ENCODE measurements at regions not wholly inside any gene's neighbourhood (a gene's known extent, or its start where the extent isn't known, plus 50 kb on each side); places are given as distances from the start of the nearest gene placed in this dataset.

DNA sequence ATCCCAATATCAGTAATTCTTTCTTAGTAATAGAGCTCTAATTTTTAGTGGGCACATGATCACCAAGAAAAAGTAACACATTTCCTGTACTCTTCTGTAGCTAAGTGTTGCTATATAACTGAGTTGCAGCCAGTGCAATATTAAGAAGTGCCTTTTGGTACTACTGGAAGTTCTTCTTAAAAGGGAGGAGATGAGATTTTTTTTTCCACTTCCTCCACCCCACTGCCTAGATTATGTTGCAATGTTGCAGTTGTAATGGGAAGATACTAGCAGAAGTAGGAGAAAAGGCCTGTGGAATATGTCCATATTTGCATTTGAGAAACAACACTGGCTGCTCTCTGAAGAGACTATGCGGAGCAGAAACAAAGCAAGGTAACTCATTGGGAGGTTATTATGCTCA, 280.6 kb upstream of the ANO5 start:
- Mint-ChIP-seq H3K9me3 (peaks cover 6% of the 10 kb centered on the region), H3K4me1 (ENCODE audit: unreplicated experiment) (no peaks in the 10 kb centered on the region), H3K4me3 (no peak overlapping the region), H3K27ac (no peak overlapping the region), H3K27me3 (peaks cover 2% of the 10 kb centered on the region), H3K36me3 (no peaks in the 10 kb centered on the region)
- no peak for DNase-seq (ENCODE audit: extremely low spot score, unreplicated experiment)
- TF ChIP-seq, protein P1, sequence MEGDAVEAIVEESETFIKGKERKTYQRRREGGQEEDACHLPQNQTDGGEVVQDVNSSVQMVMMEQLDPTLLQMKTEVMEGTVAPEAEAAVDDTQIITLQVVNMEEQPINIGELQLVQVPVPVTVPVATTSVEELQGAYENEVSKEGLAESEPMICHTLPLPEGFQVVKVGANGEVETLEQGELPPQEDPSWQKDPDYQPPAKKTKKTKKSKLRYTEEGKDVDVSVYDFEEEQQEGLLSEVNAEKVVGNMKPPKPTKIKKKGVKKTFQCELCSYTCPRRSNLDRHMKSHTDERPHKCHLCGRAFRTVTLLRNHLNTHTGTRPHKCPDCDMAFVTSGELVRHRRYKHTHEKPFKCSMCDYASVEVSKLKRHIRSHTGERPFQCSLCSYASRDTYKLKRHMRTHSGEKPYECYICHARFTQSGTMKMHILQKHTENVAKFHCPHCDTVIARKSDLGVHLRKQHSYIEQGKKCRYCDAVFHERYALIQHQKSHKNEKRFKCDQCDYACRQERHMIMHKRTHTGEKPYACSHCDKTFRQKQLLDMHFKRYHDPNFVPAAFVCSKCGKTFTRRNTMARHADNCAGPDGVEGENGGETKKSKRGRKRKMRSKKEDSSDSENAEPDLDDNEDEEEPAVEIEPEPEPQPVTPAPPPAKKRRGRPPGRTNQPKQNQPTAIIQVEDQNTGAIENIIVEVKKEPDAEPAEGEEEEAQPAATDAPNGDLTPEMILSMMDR (conservative IDR thresholded peaks at IDR 0.05) = no peak

DNA sequence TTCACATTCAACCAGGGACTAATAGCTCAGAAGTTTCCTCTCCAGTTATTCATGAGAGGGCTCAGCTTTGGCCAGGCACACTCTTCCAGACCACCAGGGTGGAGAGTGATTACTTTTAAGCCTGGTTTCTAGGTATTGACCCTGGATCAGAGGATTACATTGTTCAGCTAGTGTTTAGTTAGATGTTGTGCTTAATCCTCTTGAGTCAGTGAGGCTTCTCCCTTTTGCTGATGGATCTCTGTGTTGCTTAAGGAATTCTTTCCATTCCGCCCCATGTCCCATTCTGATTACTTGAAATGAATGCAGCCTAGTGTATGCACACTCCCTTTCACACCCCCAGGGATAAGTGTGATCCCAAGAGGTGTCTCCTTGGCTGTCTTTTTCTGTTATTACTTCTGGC, 271.7 kb upstream of the ANO5 start:
- H3K27me3 Mint-ChIP-seq = no peaks in the 10 kb centered on the region
- H3K4me1 Mint-ChIP-seq (ENCODE audit: unreplicated experiment) = no peaks in the 10 kb centered on the region
- DNase-seq (ENCODE audit: extremely low spot score, unreplicated experiment) = no peak
- no peak overlapping the region for H3K27ac Mint-ChIP-seq
- no peaks in the 10 kb centered on the region for H3K36me3 Mint-ChIP-seq
- H3K9me3 Mint-ChIP-seq = no peaks in the 10 kb centered on the region
- H3K4me3 Mint-ChIP-seq = no peak overlapping the region
- TF ChIP-seq, protein P1 (conservative IDR thresholded peaks at IDR 0.05) = no peak

DNA sequence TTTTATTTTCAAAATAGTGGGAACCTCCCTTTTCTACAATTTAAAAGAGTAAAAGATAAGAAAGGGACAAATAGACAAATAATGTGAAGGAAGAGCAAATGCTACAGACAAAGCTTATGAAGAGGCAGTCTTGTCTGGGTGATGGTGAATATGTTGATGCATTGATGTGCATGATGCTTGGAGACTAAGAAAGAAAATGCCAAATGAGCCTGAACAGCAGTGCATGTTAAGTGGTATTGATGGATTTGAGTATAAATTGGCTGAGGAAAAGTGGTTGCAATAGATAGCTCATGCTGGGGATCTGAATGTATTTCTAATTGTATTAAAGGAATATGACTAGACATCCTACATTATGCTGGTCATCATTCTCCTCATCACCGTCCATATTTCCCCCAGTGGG, 268.6 kb upstream of the ANO5 start:
- no peak overlapping the region for H3K27ac Mint-ChIP-seq
- H3K36me3 Mint-ChIP-seq = no peaks in the 10 kb centered on the region
- H3K4me1 Mint-ChIP-seq (ENCODE audit: unreplicated experiment) = no peaks in the 10 kb centered on the region
- H3K4me3 Mint-ChIP-seq = no peak overlapping the region
- TF ChIP-seq, protein P1 (conservative IDR thresholded peaks at IDR 0.05) = no peak
- H3K27me3 Mint-ChIP-seq = no peaks in the 10 kb centered on the region
- H3K9me3 Mint-ChIP-seq = no peaks in the 10 kb centered on the region
- no peak for DNase-seq (ENCODE audit: extremely low spot score, unreplicated experiment)

DNA sequence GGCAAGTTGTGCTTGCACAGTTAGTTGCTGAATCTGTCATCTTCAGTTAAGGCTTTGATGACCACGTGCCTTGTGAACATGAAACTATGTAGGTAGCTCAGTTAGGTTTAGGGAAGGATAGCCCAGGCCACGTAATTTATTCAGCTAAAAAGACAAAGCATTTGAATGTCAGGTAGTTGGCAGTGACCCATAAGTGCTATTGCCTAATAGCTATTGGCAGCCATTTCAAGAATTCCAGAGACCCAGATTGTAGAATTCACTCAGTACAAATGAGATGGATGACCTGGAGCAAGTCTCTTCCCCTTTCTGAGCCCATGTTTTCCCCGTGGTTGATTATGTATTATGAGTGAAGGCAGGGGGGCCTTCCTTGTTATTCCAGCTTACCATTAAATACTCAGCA, 265.3 kb upstream of the ANO5 start:
- H3K9me3 Mint-ChIP-seq = no peaks in the 10 kb centered on the region
- no peak overlapping the region for H3K4me3 Mint-ChIP-seq
- DNase-seq (ENCODE audit: extremely low spot score, unreplicated experiment) = no peak
- H3K4me1 Mint-ChIP-seq (ENCODE audit: unreplicated experiment) = no peaks in the 10 kb centered on the region
- no peaks in the 10 kb centered on the region for H3K27me3 Mint-ChIP-seq
- TF ChIP-seq, protein P1 (conservative IDR thresholded peaks at IDR 0.05) = no peak
- no peak overlapping the region for H3K27ac Mint-ChIP-seq
- H3K36me3 Mint-ChIP-seq = no peaks in the 10 kb centered on the region

DNA sequence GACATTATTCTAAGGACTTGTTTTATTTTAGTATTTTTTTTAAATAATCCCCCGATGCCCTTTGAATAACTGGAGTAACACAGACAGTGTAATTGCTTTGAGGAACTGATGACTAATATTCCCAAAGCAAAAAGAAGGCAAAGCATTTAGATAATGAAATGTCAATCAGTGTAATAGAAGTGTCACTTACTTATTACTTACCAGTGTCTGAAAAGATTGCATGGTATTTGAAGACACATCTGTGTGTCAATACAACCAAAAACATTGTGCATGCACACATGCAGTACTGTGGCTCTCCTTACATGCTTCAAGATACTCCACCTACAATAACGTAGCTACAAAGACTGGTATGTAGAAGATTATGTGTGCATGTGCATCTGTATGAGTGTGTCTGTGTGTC, 264.0 kb upstream of the ANO5 start:
- Mint-ChIP-seq H3K9me3 (no peaks in the 10 kb centered on the region), H3K27me3 (no peaks in the 10 kb centered on the region)

More for the DNA sequence above, 264.0 kb upstream of the ANO5 start:
- Mint-ChIP-seq H3K4me3 (no peak overlapping the region), H3K4me1 (ENCODE audit: unreplicated experiment) (no peaks in the 10 kb centered on the region), H3K27ac (no peak overlapping the region), H3K36me3 (no peaks in the 10 kb centered on the region)
- TF ChIP-seq, protein P1 (conservative IDR thresholded peaks at IDR 0.05) = no peak
- no peak for DNase-seq (ENCODE audit: extremely low spot score, unreplicated experiment)
